ENCODE measurements at regions not wholly inside any gene's neighbourhood (a gene's known extent, or its start where the extent isn't known, plus 50 kb on each side); places are given as distances from the start of the nearest gene placed in this dataset.
A peak's percentile ranks its signal among the peaks of the same experiment; 100 is the strongest.

DNA sequence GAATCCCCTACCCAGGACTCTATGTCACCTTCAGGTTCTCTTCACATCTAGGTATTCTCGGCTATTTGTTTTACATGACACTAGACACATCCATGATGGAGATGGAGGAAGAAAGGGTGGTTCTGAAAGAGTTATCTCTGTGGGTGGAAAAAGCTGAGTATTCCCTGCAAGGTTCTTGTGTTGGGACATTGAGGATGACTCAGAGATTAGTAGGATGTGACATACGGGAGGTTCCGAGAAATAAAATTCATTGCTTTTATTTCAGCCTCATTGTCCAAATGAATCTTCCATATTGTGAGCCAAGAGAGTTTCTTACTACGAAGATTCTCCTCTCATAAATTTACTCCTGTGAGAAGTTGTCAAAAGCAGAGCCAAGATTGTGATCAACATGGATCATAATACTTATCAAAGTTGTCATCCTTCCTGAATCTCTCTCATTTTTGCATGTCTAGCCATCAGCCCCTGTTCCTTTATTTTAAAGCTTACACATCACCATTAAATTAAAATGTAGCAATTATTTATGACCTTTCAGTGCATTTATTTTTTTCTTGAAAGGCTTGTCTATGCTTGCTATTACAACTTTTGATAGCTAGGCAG lies 370.0 kb downstream of the PSAT1 start:
- DNase-seq (ENCODE audit: low read depth) = no peak
- no peak overlapping the region for H3K4me3 ChIP-seq (ENCODE audit: low read depth, low read length)
- TF ChIP-seq, protein P1, sequence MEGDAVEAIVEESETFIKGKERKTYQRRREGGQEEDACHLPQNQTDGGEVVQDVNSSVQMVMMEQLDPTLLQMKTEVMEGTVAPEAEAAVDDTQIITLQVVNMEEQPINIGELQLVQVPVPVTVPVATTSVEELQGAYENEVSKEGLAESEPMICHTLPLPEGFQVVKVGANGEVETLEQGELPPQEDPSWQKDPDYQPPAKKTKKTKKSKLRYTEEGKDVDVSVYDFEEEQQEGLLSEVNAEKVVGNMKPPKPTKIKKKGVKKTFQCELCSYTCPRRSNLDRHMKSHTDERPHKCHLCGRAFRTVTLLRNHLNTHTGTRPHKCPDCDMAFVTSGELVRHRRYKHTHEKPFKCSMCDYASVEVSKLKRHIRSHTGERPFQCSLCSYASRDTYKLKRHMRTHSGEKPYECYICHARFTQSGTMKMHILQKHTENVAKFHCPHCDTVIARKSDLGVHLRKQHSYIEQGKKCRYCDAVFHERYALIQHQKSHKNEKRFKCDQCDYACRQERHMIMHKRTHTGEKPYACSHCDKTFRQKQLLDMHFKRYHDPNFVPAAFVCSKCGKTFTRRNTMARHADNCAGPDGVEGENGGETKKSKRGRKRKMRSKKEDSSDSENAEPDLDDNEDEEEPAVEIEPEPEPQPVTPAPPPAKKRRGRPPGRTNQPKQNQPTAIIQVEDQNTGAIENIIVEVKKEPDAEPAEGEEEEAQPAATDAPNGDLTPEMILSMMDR (conservative IDR thresholded peaks at IDR 0.05; ENCODE audit: low read depth, low read length) = no peak

DNA sequence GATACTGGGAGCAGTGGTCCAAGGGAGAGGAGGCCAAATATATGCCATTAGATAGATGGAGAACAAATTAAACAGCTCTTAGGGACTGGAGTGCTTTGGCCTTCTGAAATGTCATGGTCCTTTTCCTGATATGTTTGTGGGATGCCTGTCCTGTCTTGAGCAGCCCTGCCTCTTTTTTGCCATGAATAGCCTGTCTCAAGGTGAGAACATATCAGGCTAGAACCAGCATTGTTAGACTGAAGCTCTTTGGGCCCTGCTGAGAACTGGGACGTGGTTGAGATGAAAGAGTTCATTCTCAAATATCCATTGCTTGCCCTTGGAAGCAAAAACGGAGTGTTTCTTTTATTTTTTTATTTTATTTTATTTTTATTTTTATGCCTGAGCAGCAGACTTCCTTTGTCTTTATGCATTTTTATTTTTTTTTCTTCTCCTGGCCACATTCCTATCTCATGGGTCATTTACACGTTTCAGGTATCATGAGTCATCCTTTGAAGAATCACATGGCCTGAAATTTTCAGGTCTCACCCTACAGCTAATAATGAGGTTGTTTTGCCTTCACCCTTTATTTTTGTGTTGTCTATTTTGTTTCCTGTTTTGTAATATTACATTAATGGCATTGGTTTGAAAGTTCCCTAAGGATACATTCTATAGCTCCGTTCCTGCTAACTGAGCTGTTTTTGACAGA lies 371.4 kb downstream of the PSAT1 start:
- TF ChIP-seq, protein P1 (conservative IDR thresholded peaks at IDR 0.05; ENCODE audit: low read depth, low read length) = no peak
- DNase-seq (ENCODE audit: low read depth) = peak; percentile 4
- no peak overlapping the region for H3K4me3 ChIP-seq (ENCODE audit: low read depth, low read length)

DNA sequence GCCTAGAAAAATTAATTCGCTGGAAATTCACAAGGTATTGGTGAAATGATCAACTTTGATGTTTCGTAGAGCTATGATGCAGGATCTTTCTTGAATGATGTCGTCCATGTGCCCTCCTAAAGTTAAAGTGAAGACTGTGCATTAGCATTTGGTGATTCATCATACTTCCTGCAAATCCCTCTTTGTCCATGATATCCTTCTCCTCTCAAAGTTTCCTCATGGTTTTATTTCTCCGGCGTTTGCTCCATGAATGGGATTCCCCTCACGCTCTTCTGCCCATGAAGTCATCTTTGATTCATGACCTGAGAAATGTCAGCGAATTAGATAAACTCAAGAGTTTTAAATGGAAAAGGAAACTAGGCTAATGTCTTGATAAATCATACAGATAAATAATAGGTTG lies 372.7 kb downstream of the PSAT1 start:
- no peak for DNase-seq (ENCODE audit: low read depth)
- H3K4me3 ChIP-seq (ENCODE audit: low read depth, low read length) = no peak overlapping the region
- TF ChIP-seq, protein P1 (conservative IDR thresholded peaks at IDR 0.05; ENCODE audit: low read depth, low read length) = no peak

DNA sequence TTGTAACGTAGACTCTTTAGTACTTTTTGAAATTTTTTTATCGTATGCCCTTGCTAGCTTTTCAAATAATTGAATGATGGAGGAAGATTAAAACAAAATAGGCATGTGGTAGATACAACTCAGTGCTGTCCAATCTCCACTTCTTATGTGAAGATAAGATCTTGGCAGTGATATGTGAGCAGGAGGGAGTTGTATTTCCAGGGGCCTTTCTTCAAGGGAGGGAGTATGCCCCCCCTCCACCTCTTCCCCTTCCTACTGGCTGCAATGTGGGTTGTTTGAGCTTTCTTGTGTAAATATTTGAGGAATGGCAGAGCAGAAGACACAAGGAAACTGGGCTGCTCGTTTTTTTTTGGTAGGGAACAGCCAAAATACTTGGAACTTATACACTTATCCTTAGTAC lies 374.9 kb downstream of the PSAT1 start:
- DNase-seq (ENCODE audit: low read depth) = no peak
- no peak overlapping the region for H3K4me3 ChIP-seq (ENCODE audit: low read depth, low read length)
- TF ChIP-seq, protein P1 (conservative IDR thresholded peaks at IDR 0.05; ENCODE audit: low read depth, low read length) = no peak

DNA sequence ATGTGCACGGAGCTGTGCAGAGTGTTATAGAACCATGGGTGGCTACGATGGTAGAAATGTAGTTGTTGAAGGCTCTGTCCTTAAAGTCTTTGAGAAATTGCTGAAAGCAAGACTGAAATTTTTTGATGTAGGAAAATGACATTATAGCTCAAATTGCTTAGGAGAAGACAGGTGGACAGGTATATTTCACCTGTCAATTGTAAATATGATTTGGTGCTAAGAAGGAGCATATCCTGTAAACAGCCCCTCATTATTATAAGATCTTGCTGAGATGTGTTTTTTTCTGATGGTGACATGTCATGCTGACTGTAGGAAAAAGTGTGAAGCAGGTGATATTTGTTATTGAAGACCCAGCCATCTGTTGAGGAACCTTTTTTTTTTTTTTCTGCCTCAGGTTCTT lies 377.9 kb downstream of the PSAT1 start:
- DNase-seq (ENCODE audit: low read depth) = no peak
- no peak overlapping the region for H3K4me3 ChIP-seq (ENCODE audit: low read depth, low read length)
- TF ChIP-seq, protein P1 (conservative IDR thresholded peaks at IDR 0.05; ENCODE audit: low read depth, low read length) = no peak

DNA sequence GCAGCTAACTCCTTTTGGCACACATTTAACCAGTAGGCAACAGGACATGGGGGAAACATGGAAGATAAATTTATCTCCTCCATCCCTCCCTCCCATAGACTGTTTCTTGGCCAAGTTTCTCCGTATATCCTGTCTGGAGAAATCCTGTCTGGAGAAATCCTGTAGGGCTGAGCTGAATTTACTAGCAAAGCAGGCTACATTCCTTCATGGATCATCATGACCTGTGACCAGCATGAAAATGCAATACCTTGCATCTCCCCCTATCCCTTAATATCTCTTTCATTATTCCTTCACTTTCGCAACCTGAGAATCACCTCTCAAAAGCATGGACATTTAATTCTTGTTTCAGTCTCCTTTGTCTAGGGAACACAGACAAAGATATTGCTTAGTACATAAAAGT lies 379.1 kb downstream of the PSAT1 start:
- TF ChIP-seq, protein P1 (conservative IDR thresholded peaks at IDR 0.05; ENCODE audit: low read depth, low read length) = no peak
- H3K4me3 ChIP-seq (ENCODE audit: low read depth, low read length) = no peak overlapping the region
- DNase-seq (ENCODE audit: low read depth) = no peak

DNA sequence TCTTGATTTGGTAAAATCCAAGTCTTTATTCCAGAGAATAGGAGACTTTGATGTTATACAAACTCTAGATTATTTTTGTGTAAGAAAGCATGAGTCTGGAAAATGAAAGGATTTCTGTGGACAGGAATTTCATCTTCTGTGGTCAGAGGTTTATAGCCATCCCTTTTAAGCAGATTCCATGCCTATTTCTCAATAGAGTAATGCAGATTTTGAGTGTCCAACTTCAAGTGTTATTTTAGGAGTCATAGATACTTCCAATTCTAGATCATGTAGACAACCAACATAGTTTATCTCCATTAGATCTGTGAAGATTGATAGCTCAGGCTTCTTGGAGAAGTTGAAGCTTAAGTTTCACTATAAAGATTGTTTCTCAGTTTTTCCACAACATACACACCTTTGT lies 379.7 kb downstream of the PSAT1 start:
- no peak overlapping the region for H3K4me3 ChIP-seq (ENCODE audit: low read depth, low read length)
- TF ChIP-seq, protein P1 (conservative IDR thresholded peaks at IDR 0.05; ENCODE audit: low read depth, low read length) = no peak
- DNase-seq (ENCODE audit: low read depth) = peak; percentile 13
